ENCODE measurements at regions not wholly inside any gene's neighbourhood (a gene's known extent, or its start where the extent isn't known, plus 50 kb on each side); places are given as distances from the start of the nearest gene placed in this dataset.
"Not testable (repeated sequence)": the region's sequence is repeated elsewhere in the genome, so short reads cannot be mapped to it uniquely, and the experiment has no call there.

DNA sequence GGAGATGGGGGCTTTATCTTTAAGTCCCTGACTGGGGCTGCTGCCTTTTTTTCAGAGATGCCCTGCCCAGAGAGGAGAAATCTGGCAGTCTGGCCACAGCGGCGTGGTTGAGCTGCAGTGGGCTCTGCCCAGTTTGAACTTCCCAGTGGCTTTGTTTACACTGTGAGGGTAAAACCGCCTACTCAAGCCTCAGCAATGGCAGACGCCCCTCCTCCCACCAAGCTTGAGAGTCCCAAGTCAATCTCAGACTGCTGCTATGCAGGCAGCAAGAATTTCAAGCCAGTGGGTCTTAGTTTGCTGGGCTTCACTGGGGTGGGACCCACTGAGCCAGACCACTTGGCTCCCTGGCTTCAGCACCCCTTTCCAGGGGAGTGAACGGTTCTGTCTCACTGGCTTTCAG is 76.4 kb upstream of the DNAJC1 start:
- DNase-seq (ENCODE audit: low read depth, low spot score) = not testable (repeated sequence)

DNA sequence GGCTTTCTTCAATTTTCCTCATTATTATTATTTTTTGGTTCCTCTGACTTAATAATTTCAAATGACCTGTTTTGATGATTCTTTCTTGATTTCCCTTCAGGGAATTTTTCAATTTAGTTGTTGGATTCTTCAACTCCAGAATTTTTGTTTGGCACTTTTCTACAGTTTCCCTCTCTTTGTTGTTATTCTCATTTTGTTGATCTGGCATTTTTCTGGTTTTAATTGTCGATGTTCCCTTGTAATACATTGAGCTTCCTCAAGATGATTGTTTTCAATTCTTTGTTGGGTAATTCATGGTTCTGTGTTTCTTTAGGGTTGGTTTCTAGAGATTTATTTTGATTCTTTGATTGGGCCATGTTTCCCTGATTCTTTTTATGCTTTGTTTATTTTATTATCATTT is 67.8 kb upstream of the DNAJC1 start:
- DNase-seq (ENCODE audit: low read depth, low spot score) = no peak

DNA sequence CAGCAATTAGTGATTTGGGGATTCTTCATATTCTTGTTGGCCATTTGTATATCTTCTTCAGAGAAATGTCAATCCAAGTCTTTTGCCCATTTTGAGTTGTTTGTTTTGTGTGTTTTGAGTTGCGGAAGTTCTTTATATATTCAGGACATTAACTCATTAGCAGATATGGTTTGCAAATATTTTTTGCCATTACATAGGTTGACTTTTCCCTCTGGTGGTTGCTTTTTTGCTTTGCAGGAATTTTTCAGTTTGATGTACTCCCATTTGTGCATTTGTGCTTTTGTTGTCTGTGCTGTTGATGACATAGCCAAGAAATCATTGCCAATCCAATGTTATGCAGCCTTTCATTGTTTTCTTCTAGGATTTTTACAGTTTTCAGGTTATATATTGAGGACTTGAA is 63.6 kb upstream of the DNAJC1 start:
- DNase-seq (ENCODE audit: low read depth, low spot score) = no peak

DNA sequence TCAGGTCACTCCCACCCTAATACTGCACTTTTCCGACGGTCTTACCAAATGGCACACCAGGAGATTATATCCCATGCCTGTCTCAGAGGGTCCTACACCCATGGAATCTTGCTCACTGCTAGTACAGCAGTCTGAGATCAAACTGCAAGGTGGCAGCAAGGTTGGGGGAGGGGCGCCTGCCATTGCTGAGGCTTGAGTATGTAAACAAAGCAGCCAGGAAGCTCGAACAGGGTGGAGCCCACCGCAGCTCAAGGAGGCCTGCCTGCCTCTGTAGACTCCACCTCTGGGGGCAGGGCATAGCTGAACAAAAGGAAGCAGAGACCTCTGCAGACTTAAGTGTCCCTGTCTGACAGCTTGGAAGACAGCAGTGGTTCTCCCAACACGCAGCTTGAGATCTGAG is 57.5 kb upstream of the DNAJC1 start:
- not testable (repeated sequence) for DNase-seq (ENCODE audit: low read depth, low spot score)

DNA sequence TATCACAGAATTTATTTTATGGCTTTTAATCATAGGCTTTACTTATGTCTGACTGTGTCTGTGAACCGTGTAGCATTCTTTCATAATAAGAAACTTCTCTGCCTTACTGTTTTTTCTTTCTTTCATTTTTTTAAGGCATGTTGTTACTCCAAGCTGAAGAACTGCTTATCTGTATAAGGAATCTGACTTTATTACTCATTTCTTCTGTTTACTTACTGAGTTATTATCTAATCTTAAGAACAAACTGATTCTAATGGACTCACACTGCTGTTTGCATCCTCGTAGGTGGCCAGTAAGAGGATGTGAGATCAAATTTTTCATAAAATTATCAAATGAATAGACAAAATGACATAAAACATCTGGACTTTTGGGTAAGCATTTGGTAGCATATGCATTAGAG is 54.7 kb upstream of the DNAJC1 start:
- no peak for DNase-seq (ENCODE audit: low read depth, low spot score)

DNA sequence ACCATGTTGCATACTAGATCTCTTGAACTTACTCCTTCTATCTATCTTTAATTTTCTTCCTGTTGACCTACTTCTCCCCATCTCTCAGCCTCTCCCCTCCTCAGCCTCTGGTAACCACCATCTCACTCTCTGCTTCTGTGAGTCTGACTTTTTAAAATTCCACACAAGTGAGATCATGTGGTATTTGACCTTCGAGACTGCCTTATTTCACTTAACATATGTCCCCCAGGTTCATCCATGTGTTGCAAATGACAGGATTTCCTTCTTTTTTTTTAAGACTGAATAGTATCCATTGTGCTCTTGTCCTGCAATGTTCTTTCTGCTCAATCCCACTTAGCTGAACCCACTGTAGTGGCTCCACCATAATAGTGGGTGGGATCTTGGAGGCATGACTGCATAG is 51.4 kb upstream of the DNAJC1 start:
- DNase-seq (ENCODE audit: low read depth, low spot score) = no peak
